ENCODE measurements at regions not wholly inside any gene's neighbourhood (a gene's known extent, or its start where the extent isn't known, plus 50 kb on each side); places are given as distances from the start of the nearest gene placed in this dataset.

- TF ChIP-seq CTCF (IDR thresholded peaks at IDR 0.05; ENCODE audit: insufficient read depth, low read length) (no peak), REST (IDR thresholded peaks at IDR 0.05; ENCODE audit: insufficient replicate concordance, low read depth) (no peak), POLR2AphosphoS5 (IDR thresholded peaks at IDR 0.05; ENCODE audit: low read depth) (no peak), GABPA (IDR thresholded peaks at IDR 0.05; ENCODE audit: low read depth) (no peak)
These were observed 343.5 kb upstream of the RGS6 start for GRCh38 chr14:71588576-71589215.
